Ammon's horn (tissue), 1 donor: ENCODE measurements at regions not wholly inside any gene's neighbourhood (a gene's known extent, or its start where the extent isn't known, plus 50 kb on each side); places are given as distances from the start of the nearest gene placed in this dataset.

Experiments
- DNase-seq: peaks from one replicate; pipeline ENCODE4 v3.0.0-alpha.2; 2016; ENCODE audit warnings: low spot score

DNA sequence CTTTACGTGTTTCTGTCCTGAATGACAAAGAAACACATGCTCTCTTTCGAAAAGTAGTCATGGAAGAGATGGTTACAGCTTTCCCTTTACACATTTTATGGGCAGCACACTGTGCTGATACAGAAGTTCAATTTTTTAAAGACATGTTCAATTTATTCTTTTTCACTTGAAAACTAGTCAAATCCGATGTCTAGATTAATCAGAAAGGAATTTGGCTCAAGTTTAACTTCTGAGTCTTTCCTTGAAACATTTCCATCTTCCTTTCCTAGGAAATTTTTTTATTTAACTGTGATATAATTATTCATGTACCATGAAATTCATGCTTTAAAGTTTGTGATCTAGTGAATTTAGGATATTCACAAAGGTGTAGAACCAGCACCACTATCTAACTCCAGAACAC, 360.1 kb downstream of the TNS3 start:
- no peak for DNase-seq

DNA sequence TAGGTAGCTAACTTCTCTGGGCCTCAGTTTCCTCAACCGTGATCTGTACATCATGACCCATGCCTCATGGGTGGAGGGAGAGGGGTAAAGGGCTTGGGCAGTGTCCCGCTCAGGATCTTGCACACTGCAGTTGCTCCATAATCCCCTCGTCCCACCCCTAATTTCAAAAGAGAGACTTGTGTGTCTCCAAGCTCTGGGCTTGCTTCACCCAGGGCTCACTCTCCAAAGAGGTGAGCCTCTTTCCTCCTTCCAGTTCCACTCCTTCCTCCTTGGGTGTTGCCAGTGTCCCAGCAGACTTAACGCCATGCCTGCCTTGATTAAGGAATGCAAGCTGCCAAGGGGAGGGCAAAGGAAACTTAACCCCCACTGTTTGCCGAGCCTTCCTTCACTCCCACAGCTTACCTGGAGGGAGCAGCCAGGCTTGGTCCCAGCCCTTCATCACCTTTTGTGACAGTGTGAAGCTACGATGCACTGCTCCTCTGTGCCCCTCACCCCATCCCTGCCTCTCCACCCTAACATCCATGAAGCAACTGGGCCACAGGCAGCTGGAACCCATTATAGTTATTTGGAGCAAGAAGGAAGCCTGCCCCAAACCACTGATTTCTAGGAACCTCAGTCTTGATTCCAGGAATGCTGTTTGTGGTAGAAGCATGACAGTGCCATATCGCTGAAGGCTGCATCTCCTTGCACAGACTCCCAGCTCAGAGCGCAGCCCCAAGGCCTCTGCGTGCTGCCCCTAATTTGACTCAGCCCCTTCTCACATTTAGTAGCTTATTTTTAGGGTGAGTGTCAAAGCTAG, 363.3 kb downstream of the TNS3 start:
- no peak for DNase-seq

DNA sequence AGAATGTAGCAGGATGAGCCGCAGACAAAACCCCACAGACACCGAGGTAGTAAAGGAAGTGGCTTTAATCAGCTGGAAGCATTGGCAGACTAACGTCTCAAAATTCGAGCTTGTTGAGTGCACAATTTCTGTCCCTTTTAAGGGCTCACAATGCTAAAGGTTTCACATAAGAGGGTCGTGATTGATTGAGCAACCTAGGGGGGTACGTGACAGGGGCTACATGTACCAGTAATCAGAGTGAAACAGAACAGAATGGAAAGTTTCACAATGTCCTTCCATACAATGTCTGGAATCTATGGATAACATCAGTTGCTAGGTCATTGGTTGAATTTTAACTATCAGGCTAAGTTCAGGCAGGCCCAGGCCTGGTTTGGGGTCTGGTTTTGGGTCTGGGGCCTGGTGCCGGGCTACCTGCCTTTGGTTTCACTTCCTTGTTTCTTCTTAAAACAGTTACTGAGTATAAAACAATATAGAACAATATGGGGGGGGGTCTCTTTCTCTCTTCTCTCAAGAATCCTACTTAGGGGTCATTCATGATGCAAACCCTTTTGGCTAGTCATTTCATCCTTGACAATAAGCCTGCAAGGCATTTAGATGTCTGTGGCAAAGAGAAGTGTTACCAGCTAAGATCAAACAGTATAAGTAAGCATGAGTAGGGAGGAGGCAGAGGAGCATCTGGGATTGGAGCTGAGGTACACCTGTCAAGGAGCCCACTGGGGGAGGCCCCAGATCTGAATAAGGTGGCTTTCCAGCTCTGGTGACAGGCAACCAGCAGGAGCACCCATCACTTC, 364.1 kb downstream of the TNS3 start:
- DNase-seq = no peak

DNA sequence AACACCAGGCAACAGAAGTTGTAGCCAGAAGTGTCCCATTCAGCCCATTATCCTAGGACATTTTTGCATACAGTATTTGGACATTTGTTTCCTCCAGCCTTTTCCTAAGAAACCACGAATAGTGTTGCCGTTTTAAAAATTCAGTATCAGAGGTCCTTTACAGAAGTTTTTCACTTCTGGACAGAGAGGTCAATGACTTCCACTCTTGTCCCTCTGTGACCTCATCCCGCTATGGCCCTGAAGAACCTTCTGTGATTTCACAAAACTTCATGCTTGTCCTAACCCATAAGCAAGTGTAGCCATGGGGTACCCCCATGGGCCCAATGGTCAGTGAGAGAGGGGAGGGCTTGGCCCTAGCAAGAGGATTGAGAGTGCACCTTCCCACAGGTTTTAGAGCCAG, 364.8 kb downstream of the TNS3 start:
- no peak for DNase-seq

- no peak for DNase-seq
Measured at GRCh38 chr7:47216439-47216838, 365.5 kb downstream of the TNS3 start.

DNA sequence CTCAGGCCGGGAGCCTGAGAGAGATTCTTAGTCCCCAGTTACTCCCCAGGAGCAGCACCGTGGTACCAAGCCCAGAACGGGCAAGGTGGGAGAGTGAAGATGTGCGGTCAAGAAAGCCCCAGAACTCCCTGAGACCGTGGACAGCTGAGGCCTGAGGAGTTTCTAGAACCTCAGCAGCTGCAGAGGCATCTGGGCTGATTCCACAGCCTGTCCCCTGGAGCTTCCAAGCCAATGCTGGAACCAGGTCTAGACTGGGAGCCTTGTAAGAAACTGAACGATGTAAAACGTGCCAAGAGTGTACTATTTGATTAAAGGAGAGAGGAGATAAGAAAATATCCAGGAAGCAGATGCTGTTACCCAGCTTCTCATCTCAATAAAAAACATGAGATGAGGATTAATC, 366.3 kb downstream of the TNS3 start:
- DNase-seq = no peak

DNA sequence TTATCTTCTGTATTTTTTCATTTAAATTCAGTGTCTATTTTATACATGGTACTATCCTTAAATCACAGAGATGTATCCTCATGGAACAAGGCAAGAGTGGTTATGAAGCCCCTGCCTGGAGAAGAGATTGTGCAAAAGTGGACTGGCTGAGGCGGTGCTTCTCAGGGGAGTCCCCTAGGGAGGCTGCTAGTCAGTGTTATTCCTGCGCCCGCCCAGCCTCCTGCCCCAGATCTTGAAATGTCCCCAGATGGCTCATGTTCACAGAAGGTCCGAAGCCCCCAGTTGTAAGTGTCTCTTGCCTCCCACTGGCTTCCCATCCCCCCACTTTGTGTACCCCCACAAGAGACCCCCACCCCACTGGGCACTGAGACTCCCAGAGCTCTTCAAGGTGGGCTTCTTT, 366.9 kb downstream of the TNS3 start:
- DNase-seq = no peak

DNA sequence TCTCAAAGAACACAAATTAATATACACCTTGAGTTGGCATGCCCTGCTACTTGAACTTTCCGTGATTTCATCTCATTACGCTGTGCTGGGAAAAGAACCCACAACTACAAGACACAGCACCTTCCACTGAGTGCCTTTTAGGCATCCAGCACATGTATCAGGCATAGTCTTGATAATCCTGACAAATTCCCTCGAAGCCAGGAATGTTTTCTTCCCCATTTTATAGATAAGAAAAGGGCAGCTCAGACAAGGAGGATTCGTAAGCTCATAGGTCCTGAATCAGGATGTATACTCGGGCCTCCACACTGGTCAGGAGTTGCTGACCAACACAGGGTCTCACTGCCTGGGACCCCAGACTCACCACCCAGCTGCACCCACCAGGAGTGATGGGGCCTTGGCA, 368.6 kb downstream of the TNS3 start:
- DNase-seq = no peak

DNA sequence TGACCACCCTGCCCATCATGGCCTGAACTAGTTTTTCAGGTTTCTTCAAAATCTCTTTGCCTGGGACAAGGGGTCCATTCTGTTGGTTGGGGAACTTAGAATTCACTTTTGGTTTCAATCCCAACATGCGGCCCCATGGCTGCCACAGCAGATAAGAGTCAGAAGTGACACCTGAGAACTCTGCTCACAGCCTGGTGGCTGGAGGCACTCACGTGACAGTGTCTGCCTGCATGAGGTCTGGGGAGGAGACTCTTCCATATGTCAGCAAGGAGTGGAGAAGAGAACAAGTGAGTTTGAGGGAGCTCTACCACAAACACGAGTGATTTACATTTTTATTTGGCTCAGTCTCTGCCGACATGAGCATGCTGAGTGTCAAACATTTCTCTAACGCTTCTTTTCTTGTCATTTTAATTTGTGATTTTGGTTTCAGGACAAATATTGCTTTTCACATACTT, 370.4 kb downstream of the TNS3 start:
- DNase-seq = no peak

DNA sequence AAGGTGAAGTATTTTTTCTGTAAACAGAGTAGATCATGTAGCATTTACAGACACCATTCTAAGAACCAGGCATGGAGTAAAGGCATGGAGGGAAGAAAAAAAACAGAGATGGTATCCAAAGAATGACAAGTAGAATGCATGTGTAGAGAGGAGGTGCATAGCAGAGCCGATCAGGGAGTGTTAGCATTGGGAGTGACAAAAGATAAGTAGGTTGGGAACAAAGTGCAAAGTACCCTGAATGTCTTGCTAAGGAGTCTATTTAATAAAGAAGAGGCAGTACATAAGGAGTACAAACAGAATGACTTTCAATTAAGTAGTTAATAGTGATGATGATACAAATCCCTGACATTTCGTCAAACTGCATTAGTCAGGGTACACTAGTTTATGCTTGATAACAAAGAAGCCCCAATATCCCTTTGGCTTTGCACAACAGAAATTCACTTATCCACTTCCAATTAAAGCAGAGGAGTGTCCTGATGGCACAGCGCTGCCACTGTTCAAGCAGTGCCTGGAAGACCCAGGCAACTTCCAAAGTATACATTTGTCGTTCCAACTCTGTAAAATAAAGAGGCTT, 371.5 kb downstream of the TNS3 start:
- DNase-seq = no peak

- no peak for DNase-seq
Measured at GRCh38 chr7:47207956-47208355, 374.0 kb downstream of the TNS3 start.

DNA sequence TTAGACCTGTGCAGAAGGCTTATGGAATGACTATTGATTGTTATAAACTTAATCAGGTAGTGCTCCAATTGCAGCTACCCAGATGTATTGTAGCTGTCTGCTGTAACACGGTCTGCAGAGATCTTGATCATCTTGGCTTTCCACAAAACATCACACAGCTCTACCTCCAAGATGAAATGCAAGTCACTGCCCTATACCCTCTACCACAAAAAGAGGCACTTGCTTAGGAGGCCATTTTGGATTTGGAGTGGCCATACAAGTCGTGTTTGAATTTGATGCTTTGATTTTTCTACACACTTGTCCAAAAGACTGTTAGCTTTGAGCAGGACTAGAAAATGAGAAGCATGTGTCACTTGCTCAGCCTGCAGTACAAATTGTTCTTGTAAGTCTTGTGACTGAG, 377.2 kb downstream of the TNS3 start:
- DNase-seq = no peak

DNA sequence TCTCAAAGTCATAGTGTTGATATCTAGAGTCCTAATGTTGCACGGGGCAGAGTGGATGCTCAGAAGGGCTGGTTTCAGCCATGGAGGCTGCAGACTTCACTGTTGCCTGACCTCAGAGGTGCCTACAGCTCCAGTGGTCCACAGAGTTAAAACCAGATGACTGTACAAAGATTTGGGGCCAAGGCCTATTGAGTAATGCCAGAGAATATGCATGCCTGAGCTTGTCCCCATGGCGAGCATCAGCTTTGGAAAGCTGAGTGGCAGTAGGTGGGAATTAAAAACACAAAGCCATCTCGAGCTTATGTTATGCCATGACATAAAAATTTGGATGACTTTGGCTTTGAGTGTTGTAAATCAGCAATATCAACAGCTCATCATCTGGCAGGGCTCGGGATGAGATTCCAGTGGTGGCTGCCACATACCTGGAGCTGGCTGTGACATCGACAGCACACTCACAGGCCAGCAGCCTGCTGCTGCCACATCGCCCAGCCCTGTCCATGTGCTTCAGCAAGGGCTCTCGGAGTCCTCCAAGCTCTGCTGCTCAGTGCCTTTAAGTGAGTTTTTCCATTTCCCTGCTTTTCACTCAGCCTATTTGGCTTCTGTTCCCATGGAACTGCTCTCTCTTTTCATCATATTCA, 379.6 kb downstream of the TNS3 start:
- DNase-seq = no peak

DNA sequence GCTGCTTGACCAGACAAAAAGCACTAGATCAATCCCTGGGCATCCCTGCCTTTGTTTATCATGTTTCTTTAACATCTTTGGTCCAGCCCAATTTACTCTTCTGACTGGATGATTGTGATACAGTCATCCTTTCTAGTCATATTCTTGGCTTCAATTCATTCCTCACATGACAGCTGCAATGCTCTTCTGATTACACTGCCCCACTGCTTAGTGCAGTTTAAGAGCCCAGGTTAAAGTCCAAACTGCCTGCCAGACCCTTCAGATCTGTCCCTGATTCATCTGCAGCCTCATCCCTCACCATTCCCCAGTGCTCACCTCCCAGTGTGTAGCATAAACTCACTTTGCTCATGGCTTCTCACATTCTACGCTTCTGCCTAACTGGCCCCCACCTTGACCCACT, 383.8 kb downstream of the TNS3 start:
- no peak for DNase-seq

DNA sequence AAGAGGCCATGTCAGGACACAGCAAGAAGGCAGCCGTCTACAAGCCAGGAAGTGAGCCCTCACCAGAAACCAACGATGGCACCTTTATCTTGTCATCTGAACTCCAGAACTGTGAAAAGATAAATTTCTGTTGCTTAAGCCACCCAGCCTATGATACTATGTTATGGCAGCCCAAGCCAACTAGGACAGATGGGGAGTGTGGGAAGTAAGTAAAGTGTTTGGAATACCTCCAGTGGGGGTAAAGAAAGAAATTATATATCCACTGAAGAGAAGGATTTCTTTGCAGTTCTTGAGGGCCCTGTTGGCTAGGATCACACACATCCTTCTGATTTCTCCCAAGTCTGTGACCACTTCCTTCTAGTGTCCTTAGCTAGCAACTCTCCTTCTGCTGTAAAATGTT, 384.4 kb downstream of the TNS3 start:
- peak; percentile 43 for DNase-seq

GRCh38 chr7:47196737-47197136, 385.2 kb downstream of the TNS3 start:
- DNase-seq = no peak

DNA sequence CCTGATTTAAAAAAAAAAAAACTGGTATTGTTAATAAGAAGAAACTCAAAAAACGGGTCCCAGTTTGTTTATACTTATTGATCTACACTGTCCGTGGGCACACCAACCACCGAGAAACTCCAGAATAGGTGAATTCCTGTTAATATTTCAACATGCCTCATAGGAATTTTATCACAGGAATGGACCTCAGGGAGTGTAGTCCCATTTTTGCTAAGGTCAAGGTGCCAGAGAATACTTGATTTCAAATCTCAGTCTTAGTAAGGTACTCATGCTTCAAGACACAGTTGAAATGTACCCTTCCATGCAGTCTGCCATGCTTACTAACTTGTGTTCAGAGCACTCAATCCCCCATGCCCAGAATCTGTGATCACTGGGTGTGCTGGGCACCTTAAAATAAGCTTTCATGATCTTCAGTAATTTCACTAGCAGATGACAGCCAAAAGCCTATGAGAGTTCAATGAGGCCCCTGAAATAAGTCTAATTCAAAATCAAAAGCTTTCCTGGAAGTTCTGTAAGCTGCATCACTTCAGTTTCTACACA, 385.7 kb downstream of the TNS3 start:
- no peak for DNase-seq

- no peak for DNase-seq
Measured at GRCh38 chr7:47195641-47196040, 386.3 kb downstream of the TNS3 start.

DNA sequence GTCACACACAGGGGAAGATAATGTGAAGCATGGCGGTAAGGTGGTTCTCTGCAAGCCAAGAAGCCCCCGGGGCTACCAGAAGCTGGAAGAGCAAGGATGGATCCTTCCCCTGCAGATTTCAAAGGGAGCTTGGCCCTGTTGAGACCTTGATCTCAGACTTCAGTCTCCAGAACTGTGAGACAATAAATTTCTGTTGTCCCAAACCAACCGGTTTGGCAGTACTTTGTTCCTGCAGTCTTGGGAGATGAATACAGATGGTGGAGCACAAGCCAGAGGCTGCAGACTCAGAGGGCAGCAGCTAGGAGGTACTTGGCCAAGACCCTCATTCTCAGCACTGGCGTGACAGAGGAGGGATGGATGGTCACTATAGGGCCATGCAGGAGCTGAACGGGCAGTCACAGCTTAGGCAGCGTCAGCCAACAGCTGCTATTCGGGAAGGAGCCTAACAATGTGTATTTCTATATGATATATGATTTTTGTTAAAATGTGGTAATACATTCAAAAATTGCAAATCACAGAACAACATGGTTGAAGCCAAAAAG, 387.3 kb downstream of the TNS3 start:
- no peak for DNase-seq

GRCh38 chr7:47192978-47193377, 388.9 kb downstream of the TNS3 start:
- DNase-seq = no peak

GRCh38 chr7:47191876-47192291, 390.0 kb downstream of the TNS3 start:
- peak; percentile 49 for DNase-seq

GRCh38 chr7:47191316-47191715, 390.6 kb downstream of the TNS3 start:
- DNase-seq = no peak
